ENCODE measurements at regions not wholly inside any gene's neighbourhood (a gene's known extent, or its start where the extent isn't known, plus 50 kb on each side); places are given as distances from the start of the nearest gene placed in this dataset.

DNA sequence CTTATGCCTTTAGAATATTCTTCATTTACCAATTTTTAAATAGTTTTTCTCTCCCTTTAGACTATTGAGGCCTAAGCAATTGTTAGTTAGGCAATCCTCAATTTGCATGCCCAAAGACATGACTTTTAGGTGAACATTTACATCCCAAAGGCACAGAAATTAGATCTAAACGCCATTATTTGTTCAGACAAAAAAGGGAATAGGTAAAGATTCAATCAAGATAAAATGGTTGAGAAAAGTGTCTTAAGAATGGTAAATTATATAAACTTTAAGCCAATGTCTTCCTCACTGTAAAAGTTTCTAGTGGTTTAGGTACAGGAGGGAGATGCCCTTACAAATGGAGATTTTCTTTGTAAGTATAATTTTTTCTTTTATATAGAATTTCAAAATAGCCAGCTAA, 50.2 kb upstream of the MME start:
- 70 to 73% methylated on average over 1 of the region's 1 CpG for WGBS, 2 donors
- no peak overlapping the region for H3K27ac ChIP-seq (ENCODE audit: low read depth in 1 of 2, low read length in 2 of 2)
- no peaks in the 10 kb centered on the region for H3K36me3 ChIP-seq (ENCODE audit: control insufficient read depth in 1 of 2, insufficient read depth in 2 of 2, low read length in 1 of 2)
- H3K4me1 ChIP-seq (ENCODE audit: control insufficient read depth in 1 of 2, insufficient read depth in 2 of 2, low read length in 2 of 2) = no peaks in the 10 kb centered on the region
- no peak overlapping the region for H3K4me3 ChIP-seq (ENCODE audit: low read length in 2 of 2)
- no peaks in the 10 kb centered on the region for H3K27me3 ChIP-seq (ENCODE audit: control insufficient read depth in 1 of 2, insufficient read depth in 2 of 2, low read length in 1 of 2)
- ATAC-seq (ENCODE audit: low FRiP score) (no peak), DNase-seq (no peak)
- intact Hi-C loops (cut with DNase I) = no loop called here
- peaks cover 2% of the 10 kb centered on the region for H3K9me3 ChIP-seq (ENCODE audit: control insufficient read depth, low read length)

DNA sequence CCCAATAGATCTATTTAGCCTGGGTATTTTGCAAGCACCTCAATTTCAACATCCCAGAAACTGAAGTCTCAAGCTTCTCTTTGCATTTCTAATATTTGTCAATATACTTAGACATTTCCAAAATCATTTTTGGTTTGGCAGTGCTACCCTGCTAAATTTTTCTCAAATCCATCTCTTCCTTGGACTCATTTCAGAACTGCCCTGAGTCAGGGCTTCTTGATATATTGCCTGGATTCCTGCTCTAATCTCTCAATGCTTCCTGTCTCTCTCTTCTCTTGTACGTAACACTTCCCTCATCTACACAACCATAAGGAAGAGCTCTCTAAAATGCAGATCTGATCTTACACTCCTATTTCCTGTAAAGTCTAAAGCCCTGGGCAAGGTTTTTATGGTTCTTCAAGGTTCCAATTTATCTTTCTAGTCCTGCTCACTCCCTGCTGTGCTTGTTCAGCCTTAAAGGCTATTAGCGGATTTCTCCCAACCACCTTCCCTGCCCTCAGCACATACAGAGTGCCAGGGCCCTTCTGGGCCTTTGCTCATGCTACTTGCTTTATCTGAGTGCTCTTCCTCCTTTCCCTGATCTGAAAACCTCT, 53.0 kb upstream of the MME start:
- no peaks in the 10 kb centered on the region for H3K36me3 ChIP-seq (ENCODE audit: control insufficient read depth in 1 of 2, insufficient read depth in 2 of 2, low read length in 1 of 2)
- no peak for ATAC-seq (ENCODE audit: low FRiP score)
- intact Hi-C loops (cut with DNase I) = no loop called here
- no peaks in the 10 kb centered on the region for H3K27me3 ChIP-seq (ENCODE audit: control insufficient read depth in 1 of 2, insufficient read depth in 2 of 2, low read length in 1 of 2)
- H3K4me1 ChIP-seq (ENCODE audit: control insufficient read depth in 1 of 2, insufficient read depth in 2 of 2, low read length in 2 of 2) = no peaks in the 10 kb centered on the region
- no peak overlapping the region for H3K4me3 ChIP-seq (ENCODE audit: low read length in 2 of 2)
- DNase-seq = no peak
- H3K27ac ChIP-seq (ENCODE audit: low read depth in 1 of 2, low read length in 2 of 2) = no peak overlapping the region
- WGBS, 2 donors = 52 to 65% methylated on average over 2 of the region's 2 CpGs
- H3K9me3 ChIP-seq (ENCODE audit: control insufficient read depth, low read length) = peaks cover 2% of the 10 kb centered on the region

DNA sequence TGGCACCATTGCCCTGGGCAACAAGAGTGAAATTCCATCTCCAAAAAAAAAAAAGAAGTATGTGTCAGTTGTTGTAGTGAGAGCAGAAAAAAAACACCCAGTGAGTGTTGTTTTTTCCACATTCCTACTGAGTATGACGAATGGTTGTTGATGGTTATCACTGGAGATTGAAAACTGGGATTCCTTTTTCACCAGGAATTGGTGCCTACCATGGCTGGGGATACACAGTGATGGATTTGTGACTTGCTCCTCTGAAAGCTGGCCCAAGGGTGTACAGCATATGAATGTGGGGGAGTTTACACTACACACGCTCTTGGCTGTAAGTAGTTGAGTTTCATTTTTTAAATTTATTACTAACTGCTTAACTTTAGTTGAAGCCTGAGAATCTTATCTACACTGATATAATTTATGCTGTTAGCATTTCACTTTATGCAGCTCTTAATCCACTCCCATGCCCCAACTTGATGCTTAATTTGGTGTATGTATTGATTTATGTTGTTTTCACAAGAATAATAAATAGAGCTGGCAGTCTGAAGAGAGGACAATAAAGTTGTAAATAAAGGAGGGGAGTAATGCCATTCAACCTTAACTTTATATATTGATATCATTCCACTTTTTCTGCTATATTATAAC, 56.0 kb upstream of the MME start:
- intact Hi-C loops (cut with DNase I) = no loop called here

DNA sequence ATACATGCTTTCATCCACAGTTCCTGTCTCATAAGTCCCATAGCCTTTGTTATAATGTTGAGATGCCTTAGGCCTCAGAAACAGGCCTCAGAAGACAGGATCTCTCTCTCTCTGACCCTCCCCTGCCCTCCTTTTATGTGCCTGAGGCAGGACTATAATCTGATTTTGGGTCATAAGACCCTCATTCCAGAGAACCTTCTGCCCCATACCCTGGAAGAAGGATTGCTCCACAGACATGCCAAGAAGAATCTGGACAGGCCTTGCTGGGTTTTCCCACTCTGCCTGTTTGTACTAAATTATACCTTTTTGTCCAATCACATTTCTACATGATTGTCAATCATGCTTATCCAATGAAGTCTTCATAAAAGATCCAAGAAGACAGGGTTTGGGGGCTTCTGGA, 57.2 kb upstream of the MME start:
- no peak overlapping the region for H3K4me3 ChIP-seq (ENCODE audit: low read length in 2 of 2)
- no peak overlapping the region for H3K27ac ChIP-seq (ENCODE audit: low read depth in 1 of 2, low read length in 2 of 2)
- no peak for ATAC-seq (ENCODE audit: low FRiP score)
- no peaks in the 10 kb centered on the region for H3K36me3 ChIP-seq (ENCODE audit: control insufficient read depth in 1 of 2, insufficient read depth in 2 of 2, low read length in 1 of 2)
- no peaks in the 10 kb centered on the region for H3K4me1 ChIP-seq (ENCODE audit: control insufficient read depth in 1 of 2, insufficient read depth in 2 of 2, low read length in 2 of 2)
- intact Hi-C loops (cut with DNase I) = no loop called here
- H3K27me3 ChIP-seq (ENCODE audit: control insufficient read depth in 1 of 2, insufficient read depth in 2 of 2, low read length in 1 of 2) = no peaks in the 10 kb centered on the region
- DNase-seq = no peak
- H3K9me3 ChIP-seq (ENCODE audit: control insufficient read depth, low read length) = no peaks in the 10 kb centered on the region

More for the DNA sequence above, 56.0 kb upstream of the MME start:
- DNase-seq = no peak
- Histone ChIP-seq H3K4me3 (ENCODE audit: low read length in 2 of 2) (no peak overlapping the region), H3K27ac (ENCODE audit: low read depth in 1 of 2, low read length in 2 of 2) (no peak overlapping the region), H3K36me3 (ENCODE audit: control insufficient read depth in 1 of 2, insufficient read depth in 2 of 2, low read length in 1 of 2) (no peaks in the 10 kb centered on the region), H3K27me3 (ENCODE audit: control insufficient read depth in 1 of 2, insufficient read depth in 2 of 2, low read length in 1 of 2) (no peaks in the 10 kb centered on the region), H3K9me3 (ENCODE audit: control insufficient read depth, low read length) (peaks cover 2% of the 10 kb centered on the region), H3K4me1 (ENCODE audit: control insufficient read depth in 1 of 2, insufficient read depth in 2 of 2, low read length in 2 of 2) (no peaks in the 10 kb centered on the region)
- 51 to 58% methylated on average over 2 of the region's 2 CpGs for WGBS, 2 donors
- ATAC-seq (ENCODE audit: low FRiP score) = no peak

DNA sequence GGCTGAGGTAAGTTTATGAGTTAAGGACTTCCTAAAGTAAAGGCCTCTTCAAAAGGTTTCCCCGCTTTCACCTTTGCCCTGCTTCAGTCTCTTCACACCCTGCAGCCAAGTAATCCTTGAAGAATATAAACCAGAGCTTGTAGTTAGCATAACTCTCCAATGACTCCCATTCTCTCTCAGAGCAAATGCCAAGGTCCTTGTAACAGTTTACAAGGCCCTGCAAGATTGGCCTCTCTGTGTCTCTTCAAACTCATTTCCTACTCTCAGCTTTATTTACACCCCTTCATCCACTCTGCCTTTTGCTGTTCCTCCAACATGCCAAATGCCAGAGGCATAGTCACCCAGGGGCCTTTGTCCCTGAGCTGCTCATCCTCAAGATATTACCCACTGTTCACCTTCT, 60.5 kb upstream of the MME start:
- DNase-seq (no peak), ATAC-seq (ENCODE audit: low FRiP score) (no peak)
- no peaks in the 10 kb centered on the region for H3K4me1 ChIP-seq (ENCODE audit: control insufficient read depth in 1 of 2, insufficient read depth in 2 of 2, low read length in 2 of 2)
- 97 to 100% methylated on average over 1 of the region's 1 CpG for WGBS, 2 donors
- H3K27ac ChIP-seq (ENCODE audit: low read depth in 1 of 2, low read length in 2 of 2) = no peak overlapping the region
- H3K4me3 ChIP-seq (ENCODE audit: low read length in 2 of 2) = no peak overlapping the region
- no peaks in the 10 kb centered on the region for H3K36me3 ChIP-seq (ENCODE audit: control insufficient read depth in 1 of 2, insufficient read depth in 2 of 2, low read length in 1 of 2)
- no peaks in the 10 kb centered on the region for H3K27me3 ChIP-seq (ENCODE audit: control insufficient read depth in 1 of 2, insufficient read depth in 2 of 2, low read length in 1 of 2)
- no peaks in the 10 kb centered on the region for H3K9me3 ChIP-seq (ENCODE audit: control insufficient read depth, low read length)
- intact Hi-C loops (cut with DNase I) = no loop called here

DNA sequence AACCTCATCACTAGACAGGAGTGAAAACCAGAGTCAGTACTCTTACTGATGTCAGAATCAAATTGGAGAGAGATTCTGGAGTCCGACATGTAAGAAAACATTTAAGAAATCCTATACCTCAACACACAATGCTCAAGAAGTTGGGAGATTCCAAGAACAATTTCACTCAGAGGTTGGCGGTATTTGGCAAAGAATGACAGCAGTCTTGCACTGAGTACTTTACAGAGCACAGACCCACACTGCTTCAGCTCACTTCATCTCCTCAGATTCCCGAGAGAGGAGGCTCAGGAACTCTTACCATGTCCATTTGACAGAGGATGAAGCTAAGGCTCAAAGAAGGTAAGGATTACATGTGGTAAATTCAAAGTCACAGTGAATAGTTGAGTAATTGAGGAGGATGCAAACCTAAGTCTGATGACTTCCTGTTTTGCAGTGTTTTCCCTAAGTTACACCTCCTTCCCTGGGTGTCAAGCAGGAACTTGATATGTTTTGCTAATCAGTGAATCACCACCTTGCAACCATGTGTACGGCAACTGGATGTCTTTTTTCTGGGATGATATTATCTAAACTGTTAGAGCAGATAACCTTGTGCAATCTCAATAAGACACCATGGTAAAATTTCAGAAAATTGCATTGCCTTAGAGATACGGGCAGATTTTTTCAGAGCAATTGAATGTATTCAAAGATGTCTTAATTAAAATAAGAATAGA, 61.3 kb upstream of the MME start:
- Histone ChIP-seq H3K27ac (ENCODE audit: low read depth in 1 of 2, low read length in 2 of 2) (no peak overlapping the region), H3K36me3 (ENCODE audit: control insufficient read depth in 1 of 2, insufficient read depth in 2 of 2, low read length in 1 of 2) (no peaks in the 10 kb centered on the region), H3K4me1 (ENCODE audit: control insufficient read depth in 1 of 2, insufficient read depth in 2 of 2, low read length in 2 of 2) (no peaks in the 10 kb centered on the region), H3K27me3 (ENCODE audit: control insufficient read depth in 1 of 2, insufficient read depth in 2 of 2, low read length in 1 of 2) (no peaks in the 10 kb centered on the region), H3K9me3 (ENCODE audit: control insufficient read depth, low read length) (no peaks in the 10 kb centered on the region), H3K4me3 (ENCODE audit: low read length in 2 of 2) (no peak overlapping the region)
- intact Hi-C loops (cut with DNase I) = no loop called here
- WGBS, 2 donors = 78 to 85% methylated on average over 5 of the region's 5 CpGs
- ATAC-seq (ENCODE audit: low FRiP score) (no peak), DNase-seq (no peak)

DNA sequence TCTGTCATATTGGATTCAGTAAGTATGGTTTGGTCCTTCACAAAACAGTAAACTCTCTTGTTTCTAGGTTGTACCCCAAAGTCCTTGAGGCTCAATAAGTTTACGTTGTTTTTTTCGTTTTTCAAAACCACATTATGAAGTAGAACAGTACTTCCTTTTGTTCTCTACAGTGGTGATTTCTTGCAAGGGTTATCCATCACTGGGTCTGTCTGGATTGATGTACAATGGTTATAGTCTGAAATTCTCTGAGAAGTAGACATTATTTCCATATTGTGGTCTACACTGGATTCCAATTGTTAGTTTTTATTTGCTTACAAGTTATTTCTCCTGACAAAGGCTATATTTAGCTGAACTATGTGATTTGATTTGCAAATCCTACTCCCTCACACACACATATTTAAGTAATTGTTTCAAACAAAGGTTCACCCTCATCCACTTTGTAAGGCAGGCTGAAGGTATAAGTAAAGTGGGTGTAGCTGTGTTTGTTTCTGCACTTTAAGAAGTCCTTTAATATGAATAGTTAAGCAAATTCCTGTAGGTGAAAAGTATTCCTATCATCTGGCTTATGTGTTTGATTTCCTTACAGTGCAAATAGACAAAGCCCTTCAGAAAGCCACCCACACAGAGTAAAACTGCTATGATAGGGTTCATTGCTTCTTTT, 64.2 kb upstream of the MME start:
- Histone ChIP-seq H3K36me3 (ENCODE audit: control insufficient read depth in 1 of 2, insufficient read depth in 2 of 2, low read length in 1 of 2) (no peaks in the 10 kb centered on the region), H3K27ac (ENCODE audit: low read depth in 1 of 2, low read length in 2 of 2) (no peak overlapping the region), H3K9me3 (ENCODE audit: control insufficient read depth, low read length) (no peaks in the 10 kb centered on the region), H3K4me1 (ENCODE audit: control insufficient read depth in 1 of 2, insufficient read depth in 2 of 2, low read length in 2 of 2) (no peaks in the 10 kb centered on the region), H3K27me3 (ENCODE audit: control insufficient read depth in 1 of 2, insufficient read depth in 2 of 2, low read length in 1 of 2) (no peaks in the 10 kb centered on the region), H3K4me3 (ENCODE audit: low read length in 2 of 2) (no peak overlapping the region)
- ATAC-seq (ENCODE audit: low FRiP score) = no peak
- intact Hi-C loops (cut with DNase I) = no loop called here
- 57 to 59% methylated on average over 2 of the region's 2 CpGs for WGBS, 2 donors
- DNase-seq = no peak

DNA sequence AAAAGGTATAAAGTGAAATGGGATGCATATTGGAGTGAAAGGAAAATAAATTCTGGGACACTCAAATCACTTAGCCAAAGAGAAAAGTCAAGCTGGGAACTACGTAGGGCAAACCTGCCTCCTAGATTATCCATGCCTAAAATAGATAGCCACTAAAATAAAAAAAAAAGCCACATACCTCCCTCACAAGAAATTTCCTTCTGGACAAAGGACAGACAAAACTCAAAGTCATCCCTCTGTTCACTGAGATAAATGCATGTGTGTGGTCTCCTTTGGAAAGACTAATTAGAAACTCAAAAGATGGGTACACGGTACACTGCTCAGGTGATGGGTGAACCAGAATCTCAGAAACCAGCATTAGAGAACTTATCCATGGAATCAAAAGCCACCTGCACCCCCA, 65.2 kb upstream of the MME start:
- no peaks in the 10 kb centered on the region for H3K27me3 ChIP-seq (ENCODE audit: control insufficient read depth in 1 of 2, insufficient read depth in 2 of 2, low read length in 1 of 2)
- WGBS, 2 donors = 56 to 88% methylated on average over 2 of the region's 2 CpGs
- no peaks in the 10 kb centered on the region for H3K4me1 ChIP-seq (ENCODE audit: control insufficient read depth in 1 of 2, insufficient read depth in 2 of 2, low read length in 2 of 2)
- no peaks in the 10 kb centered on the region for H3K36me3 ChIP-seq (ENCODE audit: control insufficient read depth in 1 of 2, insufficient read depth in 2 of 2, low read length in 1 of 2)
- H3K9me3 ChIP-seq (ENCODE audit: control insufficient read depth, low read length) = no peaks in the 10 kb centered on the region
- intact Hi-C loops (cut with DNase I) = no loop called here
- no peak for ATAC-seq (ENCODE audit: low FRiP score)
- H3K4me3 ChIP-seq (ENCODE audit: low read length in 2 of 2) = no peak overlapping the region
- no peak for DNase-seq
- H3K27ac ChIP-seq (ENCODE audit: low read depth in 1 of 2, low read length in 2 of 2) = no peak overlapping the region

DNA sequence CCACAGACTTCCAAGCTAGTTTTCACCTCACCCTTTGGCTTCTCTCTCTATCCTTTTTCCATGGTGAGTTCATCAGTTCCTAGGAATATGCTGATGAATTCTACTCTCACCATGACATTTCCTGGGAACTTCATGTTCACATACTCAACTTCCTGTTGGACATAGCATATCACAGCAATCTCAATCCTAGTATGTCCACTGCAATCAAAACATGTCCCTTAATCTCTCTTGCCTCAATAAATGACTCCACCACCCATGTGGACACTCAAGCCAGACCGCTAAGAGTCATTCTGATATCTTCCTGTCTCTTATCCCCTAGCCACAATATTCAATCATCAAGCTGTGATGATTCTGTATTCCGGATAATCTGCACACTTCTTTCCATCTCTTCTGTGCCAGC, 66.7 kb upstream of the MME start:
- H3K4me3 ChIP-seq (ENCODE audit: low read length in 2 of 2) = no peak overlapping the region
- DNase-seq (no peak), ATAC-seq (ENCODE audit: low FRiP score) (no peak)
- 51 to 83% methylated on average over 2 of the region's 2 CpGs for WGBS, 2 donors
- no peaks in the 10 kb centered on the region for H3K36me3 ChIP-seq (ENCODE audit: control insufficient read depth in 1 of 2, insufficient read depth in 2 of 2, low read length in 1 of 2)
- intact Hi-C loops (cut with DNase I) = no loop called here
- H3K27me3 ChIP-seq (ENCODE audit: control insufficient read depth in 1 of 2, insufficient read depth in 2 of 2, low read length in 1 of 2) = no peaks in the 10 kb centered on the region
- no peaks in the 10 kb centered on the region for H3K9me3 ChIP-seq (ENCODE audit: control insufficient read depth, low read length)
- H3K4me1 ChIP-seq (ENCODE audit: control insufficient read depth in 1 of 2, insufficient read depth in 2 of 2, low read length in 2 of 2) = no peaks in the 10 kb centered on the region
- no peak overlapping the region for H3K27ac ChIP-seq (ENCODE audit: low read depth in 1 of 2, low read length in 2 of 2)

Measured in aorta (tissue), 5 donors.